Fibroblast of the aortic adventitia (primary cell): ENCODE measurements at regions not wholly inside any gene's neighbourhood (a gene's known extent, or its start where the extent isn't known, plus 50 kb on each side); places are given as distances from the start of the nearest gene placed in this dataset.

Source experiments
- DNase-seq: peaks from one replicate; pipeline ENCODE4 v3.0.0-alpha.2; 2010; ENCODE audit warnings: low read depth
- H3K4me3 ChIP-seq: 2 replicates; pipeline ENCODE4 v1.5.1; 2011; ENCODE audit warnings: low read depth, mild to moderate bottlenecking, control low read depth, low read length, moderate library complexity
- TF ChIP-seq, protein P1 (sequence below): IDR thresholded peaks from 2 replicates; pipeline ENCODE4 v1.5.1; 2011; ENCODE audit warnings: mild to moderate bottlenecking, low read length, control low read depth, inconsistent platforms; ENCODE audit not compliant: insufficient read depth

DNA sequence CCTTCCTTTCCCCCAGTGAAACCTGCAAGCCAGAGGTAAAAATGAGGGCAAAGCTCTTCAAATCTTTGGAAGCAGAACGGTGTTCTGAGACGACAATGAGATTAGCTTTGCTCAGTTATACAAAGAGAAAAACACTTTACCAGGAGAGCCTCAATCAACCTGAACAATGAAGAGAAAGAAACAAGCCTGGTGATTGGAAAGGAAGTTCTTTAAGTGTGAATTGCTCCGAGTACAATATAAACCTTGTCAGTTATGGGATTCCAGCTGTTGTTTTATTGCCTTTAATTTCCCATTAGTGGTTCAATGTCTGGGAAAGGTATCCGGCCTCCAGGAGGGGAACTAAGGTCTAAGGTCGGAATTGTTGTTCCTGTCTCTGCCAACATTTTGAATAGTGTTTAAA, 901.6 kb downstream of the EPHA4 start:
- TF ChIP-seq, protein P1, sequence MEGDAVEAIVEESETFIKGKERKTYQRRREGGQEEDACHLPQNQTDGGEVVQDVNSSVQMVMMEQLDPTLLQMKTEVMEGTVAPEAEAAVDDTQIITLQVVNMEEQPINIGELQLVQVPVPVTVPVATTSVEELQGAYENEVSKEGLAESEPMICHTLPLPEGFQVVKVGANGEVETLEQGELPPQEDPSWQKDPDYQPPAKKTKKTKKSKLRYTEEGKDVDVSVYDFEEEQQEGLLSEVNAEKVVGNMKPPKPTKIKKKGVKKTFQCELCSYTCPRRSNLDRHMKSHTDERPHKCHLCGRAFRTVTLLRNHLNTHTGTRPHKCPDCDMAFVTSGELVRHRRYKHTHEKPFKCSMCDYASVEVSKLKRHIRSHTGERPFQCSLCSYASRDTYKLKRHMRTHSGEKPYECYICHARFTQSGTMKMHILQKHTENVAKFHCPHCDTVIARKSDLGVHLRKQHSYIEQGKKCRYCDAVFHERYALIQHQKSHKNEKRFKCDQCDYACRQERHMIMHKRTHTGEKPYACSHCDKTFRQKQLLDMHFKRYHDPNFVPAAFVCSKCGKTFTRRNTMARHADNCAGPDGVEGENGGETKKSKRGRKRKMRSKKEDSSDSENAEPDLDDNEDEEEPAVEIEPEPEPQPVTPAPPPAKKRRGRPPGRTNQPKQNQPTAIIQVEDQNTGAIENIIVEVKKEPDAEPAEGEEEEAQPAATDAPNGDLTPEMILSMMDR = no peak
- no peak for DNase-seq
- no peak overlapping the region for H3K4me3 ChIP-seq

DNA sequence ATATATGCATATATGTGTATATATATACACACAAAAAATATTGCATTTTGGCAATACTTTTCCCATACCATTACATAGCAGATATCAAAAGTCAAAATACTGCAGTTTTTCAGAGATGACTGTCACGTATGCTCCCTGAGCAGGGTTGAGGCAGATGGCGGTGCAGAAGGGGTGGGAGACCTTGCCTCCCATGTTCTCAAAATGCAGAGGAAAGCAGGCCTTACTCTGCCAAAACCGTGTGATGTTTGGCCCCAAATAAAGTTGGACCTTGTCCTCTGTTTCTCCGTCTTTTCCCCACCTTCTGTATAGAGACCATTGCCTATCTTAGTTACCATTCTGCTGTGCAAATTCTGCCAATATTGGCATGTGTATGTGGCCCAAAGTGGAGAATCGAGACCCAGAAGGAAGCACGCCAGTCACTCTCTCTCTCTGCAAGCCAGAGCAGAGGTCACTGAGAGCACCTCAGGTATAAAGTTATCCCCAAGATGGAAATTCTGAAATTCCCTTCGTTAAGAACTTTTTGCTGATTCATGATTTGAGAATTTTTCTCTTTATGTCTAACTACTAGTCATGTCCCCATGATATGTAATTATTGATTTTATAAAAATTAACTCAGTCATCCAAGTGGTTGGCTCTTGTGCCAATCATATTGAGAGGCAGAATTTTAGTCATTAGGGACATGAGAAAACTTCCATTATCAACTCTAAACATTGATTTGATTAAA, 898.8 kb downstream of the EPHA4 start:
- TF ChIP-seq, protein P1 = no peak
- no peak overlapping the region for H3K4me3 ChIP-seq
- DNase-seq = no peak

DNA sequence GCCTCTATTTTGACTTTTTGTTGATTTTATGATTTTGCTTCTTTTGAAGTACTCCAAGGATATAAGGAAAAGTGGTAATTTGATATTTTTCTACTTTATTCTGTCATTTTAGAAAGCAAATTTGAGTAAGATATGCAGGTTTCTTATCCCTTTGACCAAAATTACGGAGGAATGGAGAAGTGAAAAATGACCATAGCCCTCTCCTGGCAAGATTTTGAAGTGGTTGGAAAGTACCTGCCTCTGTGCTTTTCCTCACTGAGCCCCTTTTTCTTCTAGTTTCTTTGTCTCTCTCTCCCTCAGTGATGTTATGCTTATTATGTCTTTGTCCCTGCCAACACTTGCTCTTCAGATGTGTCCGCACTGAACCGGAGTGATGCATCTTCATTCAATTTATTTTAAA, 898.1 kb downstream of the EPHA4 start:
- TF ChIP-seq, protein P1 = no peak
- no peak overlapping the region for H3K4me3 ChIP-seq
- DNase-seq = no peak

DNA sequence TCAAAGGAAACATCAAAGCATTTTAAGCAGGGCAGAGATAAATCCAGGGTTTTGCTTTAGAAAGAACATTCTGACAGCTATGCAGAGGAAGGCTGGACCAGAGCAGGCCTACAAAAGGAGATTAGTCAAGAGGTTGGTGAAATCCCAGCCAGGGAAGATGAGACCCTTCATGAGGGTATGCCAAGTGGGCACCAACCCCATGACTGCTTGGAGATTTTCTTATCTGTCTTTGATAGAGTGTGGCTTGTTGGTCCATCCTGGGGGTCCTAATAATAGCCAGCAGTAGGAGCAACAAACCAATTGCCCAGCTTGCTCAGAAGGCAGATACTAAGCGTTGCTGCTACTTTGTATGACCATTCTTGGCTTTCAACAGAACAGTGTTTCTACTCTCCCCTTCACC, 895.4 kb downstream of the EPHA4 start:
- TF ChIP-seq, protein P1 = no peak
- H3K4me3 ChIP-seq = no peak overlapping the region
- no peak for DNase-seq

DNA sequence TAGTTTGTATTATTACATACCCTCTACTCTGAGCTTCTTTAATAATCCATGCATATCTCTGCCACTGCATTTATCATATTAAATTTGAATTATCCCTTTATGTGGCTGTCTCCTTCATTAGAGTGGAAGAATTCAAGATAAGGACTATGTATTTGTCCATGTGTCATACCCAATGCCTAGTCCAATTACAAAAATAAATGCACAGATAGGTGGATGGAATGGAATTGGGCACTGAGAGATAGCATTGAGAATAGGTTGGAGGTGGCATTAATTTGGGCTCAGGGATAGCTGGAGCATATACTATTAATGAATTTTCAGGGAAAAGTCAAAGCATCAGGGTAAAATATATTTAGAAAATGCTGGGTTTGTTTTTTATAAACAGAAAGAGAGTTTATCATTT, 893.2 kb downstream of the EPHA4 start:
- DNase-seq = no peak
- TF ChIP-seq, protein P1 = no peak
- H3K4me3 ChIP-seq = no peak overlapping the region

DNA sequence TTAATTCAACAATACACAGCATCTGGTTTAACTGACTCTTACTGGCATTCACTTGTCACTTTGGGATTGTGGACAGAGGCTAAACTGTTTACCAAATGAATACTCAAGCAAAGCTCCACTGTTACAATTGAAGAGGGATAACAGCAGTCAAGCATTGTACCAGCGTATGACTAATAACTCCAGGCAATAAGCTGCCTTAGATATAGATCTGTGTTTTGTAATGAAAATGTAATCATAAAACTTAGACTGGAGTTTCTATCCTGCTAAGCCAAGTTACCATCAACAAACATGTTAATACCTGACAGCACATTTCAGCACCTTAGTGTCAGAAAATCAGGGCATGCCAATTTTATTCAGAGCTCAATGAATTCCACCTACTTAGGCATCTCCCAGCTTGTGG, 889.5 kb downstream of the EPHA4 start:
- no peak overlapping the region for H3K4me3 ChIP-seq
- DNase-seq = peak; percentile 7
- TF ChIP-seq, protein P1 = no peak

DNA sequence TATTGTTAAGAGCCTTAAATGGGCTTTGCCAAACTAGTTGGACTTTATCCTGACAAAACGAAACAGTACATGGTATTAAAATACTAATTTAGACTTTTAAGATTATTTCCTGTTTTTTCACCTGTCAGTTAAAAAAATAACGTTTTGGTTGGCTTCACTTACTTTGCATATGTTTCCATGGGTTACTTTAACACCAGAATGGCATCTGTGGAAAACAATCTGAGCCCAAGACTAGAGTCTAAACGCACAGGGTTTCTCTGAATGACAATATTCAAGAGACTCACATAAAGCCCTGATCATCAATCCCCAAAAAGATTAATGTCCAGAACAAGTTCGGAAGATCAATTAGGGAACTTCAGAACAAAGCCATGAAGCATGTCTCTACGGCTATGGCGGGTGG, 888.0 kb downstream of the EPHA4 start:
- no peak overlapping the region for H3K4me3 ChIP-seq
- no peak for DNase-seq
- TF ChIP-seq, protein P1 = no peak
